ENCODE measurements at regions not wholly inside any gene's neighbourhood (a gene's known extent, or its start where the extent isn't known, plus 50 kb on each side); places are given as distances from the start of the nearest gene placed in this dataset.

DNA sequence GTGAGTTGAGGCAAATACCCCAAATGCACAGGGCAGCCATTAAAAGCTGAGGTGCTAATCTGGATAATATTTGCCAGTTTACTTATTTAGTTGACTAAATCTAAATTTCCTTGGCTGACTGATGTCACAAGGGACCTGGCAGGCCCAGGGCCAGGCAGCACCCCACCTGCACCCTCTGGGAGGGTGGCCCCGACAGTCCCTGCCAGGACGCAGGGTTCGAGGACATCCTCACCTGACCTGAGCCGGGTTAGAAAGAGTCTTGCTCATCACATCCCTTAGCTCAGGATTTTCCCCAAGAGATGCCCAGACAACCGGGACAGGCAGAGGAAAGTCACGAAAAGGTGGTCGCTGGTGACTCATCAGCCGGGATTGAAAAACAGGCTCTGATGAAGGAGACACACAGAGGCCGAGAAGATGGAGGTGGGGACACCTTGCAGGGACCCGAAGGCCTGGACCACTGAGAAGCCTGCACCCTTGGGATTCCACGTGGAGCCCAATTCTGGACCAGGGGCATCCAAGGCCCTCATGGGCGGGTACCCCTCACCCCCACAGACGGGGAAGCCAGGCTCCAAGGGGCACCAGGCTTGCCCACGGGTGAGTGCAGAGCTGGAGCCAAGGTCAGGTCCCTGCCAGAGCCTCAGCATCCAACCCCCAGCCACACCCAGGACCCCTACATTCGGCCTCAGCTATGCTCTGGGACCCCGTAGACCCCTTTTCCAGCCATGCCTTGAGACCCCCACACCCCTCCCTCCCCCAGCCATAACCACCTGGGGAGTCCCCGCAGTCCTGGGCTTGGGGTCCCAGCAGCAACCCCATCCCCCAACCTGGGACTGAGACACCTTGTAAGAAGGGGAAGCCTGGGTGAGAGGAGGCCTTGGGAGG lies 103.2 kb downstream of the SOX1 start:
- Histone ChIP-seq H3K27ac (no peak overlapping the region), H3K27me3 (peaks cover 0 to 37% (median 15%) of the 10 kb centered on the region in 7 donors), H3K36me3 (no peaks in the 10 kb centered on the region), H3K9me3 (peaks cover 0 to 11% (median 3%) of the 10 kb centered on the region in 11 donors), H3K4me3 (no peak overlapping the region), H3K4me1 (peaks cover 0 to 3% (median 0%) of the 10 kb centered on the region in 9 donors)
- intact Hi-C loops (cut with DNase I), result no loop called here
- DNase-seq, result no peak
- no peak for ATAC-seq
- WGBS, 2 donors, result 90% methylated on average over 17 of the region's 17 CpGs
- TF ChIP-seq, protein P1, sequence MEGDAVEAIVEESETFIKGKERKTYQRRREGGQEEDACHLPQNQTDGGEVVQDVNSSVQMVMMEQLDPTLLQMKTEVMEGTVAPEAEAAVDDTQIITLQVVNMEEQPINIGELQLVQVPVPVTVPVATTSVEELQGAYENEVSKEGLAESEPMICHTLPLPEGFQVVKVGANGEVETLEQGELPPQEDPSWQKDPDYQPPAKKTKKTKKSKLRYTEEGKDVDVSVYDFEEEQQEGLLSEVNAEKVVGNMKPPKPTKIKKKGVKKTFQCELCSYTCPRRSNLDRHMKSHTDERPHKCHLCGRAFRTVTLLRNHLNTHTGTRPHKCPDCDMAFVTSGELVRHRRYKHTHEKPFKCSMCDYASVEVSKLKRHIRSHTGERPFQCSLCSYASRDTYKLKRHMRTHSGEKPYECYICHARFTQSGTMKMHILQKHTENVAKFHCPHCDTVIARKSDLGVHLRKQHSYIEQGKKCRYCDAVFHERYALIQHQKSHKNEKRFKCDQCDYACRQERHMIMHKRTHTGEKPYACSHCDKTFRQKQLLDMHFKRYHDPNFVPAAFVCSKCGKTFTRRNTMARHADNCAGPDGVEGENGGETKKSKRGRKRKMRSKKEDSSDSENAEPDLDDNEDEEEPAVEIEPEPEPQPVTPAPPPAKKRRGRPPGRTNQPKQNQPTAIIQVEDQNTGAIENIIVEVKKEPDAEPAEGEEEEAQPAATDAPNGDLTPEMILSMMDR (IDR thresholded peaks at IDR 0.05), result no peak

DNA sequence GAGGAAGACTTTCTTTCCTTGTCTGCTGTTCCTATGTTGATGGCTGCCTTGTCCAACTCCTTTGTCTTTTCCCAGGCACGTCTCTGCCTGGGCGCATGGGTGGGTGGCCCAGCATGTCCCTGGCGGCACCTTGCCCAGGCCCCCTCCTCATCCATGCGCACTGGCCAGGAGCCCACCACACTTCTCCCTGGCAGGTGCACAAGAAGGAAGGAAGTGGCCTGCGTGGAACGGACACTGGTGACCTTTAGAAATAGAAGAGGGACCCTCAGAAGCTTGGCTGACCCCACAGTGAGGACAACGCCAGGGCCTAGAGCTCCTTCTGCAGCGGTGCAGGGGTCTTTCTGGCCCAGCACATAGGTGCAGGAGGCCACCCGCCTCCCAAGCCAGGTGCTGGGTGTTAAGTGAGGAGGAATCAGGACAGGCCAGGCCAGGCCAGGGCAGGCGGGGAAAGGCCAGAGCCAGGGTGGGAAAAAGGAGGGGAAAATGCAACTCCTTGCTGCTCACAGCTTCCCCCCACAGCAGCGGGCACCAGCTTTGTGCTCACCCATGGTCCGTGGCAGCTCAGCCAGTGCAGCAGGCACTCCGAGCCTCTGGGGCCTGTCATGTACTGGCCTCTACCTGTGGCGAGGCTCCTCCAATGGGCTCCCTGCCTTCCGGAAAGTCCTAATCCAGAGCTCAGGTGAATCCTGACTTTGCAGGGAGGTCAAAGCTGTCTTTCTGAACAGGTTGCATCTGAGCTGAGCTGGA lies 104.0 kb downstream of the SOX1 start:
- peaks cover 0 to 31% (median 12%) of the 10 kb centered on the region in 7 donors for H3K27me3 ChIP-seq
- no peaks in the 10 kb centered on the region for H3K36me3 ChIP-seq
- no peak overlapping the region for H3K4me3 ChIP-seq
- H3K4me1 ChIP-seq, result peaks cover 0 to 3% (median 0%) of the 10 kb centered on the region in 9 donors
- H3K9me3 ChIP-seq, result peaks cover 0 to 11% (median 3%) of the 10 kb centered on the region in 11 donors
- 87 to 91% methylated on average over 15 of the region's 15 CpGs for whole genome bisulfite sequencing, 2 donors
- TF ChIP-seq, protein P1 (IDR thresholded peaks at IDR 0.05), result no peak
- intact Hi-C loops (cut with DNase I), result no loop called here
- no peak overlapping the region for H3K27ac ChIP-seq
- no peak for ATAC-seq
- no peak for DNase-seq

DNA sequence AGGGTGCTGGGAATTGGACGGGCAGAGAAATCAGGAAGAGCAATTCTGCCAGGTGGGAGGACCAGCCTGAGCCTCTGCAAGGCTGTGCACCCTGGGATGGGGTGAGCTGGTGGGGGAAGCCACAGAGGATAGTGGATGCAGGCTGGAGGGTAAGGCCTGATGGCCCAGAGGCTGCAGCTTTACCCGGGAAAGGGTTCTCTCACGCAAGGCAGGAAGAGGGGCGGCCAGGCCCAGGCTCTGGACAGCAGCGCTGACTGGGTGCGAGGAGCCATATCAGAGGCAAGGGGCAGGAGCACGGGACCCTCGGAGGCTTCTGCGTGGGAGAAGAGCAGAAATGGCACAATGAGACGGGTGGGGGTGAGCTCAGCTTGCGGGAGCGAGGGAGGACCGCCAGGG lies 104.6 kb downstream of the SOX1 start:
- Histone ChIP-seq H3K4me3 (no peak overlapping the region), H3K27me3 (peaks cover 0 to 25% (median 9%) of the 10 kb centered on the region in 7 donors), H3K4me1 (peaks cover 0 to 3% (median 0%) of the 10 kb centered on the region in 9 donors), H3K27ac (no peak overlapping the region), H3K9me3 (peaks cover 0 to 11% (median 3%) of the 10 kb centered on the region in 11 donors), H3K36me3 (no peaks in the 10 kb centered on the region)
- intact Hi-C loops (cut with DNase I), result no loop called here
- DNase-seq (no peak), ATAC-seq (no peak)
- TF ChIP-seq, protein P1 (IDR thresholded peaks at IDR 0.05), result no peak
- 83 to 87% methylated on average over 13 of the region's 13 CpGs for WGBS, 2 donors

DNA sequence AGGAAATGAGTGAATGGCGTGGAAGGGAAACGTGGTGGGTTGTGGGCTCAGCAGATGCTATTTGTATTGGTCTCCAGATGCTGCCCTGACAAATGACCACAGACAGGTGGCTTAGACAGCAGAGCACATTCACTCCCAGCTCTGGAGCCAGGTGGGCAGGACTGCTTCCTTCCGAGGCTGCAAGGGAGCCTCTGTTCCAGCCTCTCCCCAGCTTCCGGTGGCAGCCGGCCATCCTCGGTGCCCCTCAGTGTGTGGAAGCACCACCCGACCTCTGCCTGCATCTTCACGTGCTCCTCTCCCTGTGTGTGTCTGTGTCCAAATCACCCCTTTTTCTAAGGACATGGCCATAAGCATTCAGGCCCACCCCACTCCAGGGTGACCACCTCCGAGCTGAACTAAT lies 105.1 kb downstream of the SOX1 start:
- no peak overlapping the region for H3K27ac ChIP-seq
- H3K36me3 ChIP-seq, result no peaks in the 10 kb centered on the region
- intact Hi-C loops (cut with DNase I), result no loop called here
- WGBS, 2 donors, result 72 to 80% methylated on average over 9 of the region's 9 CpGs
- TF ChIP-seq, protein P1 (IDR thresholded peaks at IDR 0.05), result no peak
- ATAC-seq (no peak), DNase-seq (no peak)
- H3K27me3 ChIP-seq, result peaks cover 0 to 20% (median 4%) of the 10 kb centered on the region in 7 donors
- no peak overlapping the region for H3K4me3 ChIP-seq
- H3K4me1 ChIP-seq, result peaks cover 0 to 5% (median 0%) of the 10 kb centered on the region in 9 donors
- H3K9me3 ChIP-seq, result peaks cover 0 to 11% (median 3%) of the 10 kb centered on the region in 11 donors
